ENCODE measurements at regions not wholly inside any gene's neighbourhood (a gene's known extent, or its start where the extent isn't known, plus 50 kb on each side); places are given as distances from the start of the nearest gene placed in this dataset.

GRCh38 chr2:120568975-120569268 is 166.7 kb upstream of the GLI2 start:
- Histone ChIP-seq H3K27me3 (replicated peaks in 1 of 2; ENCODE audit: control insufficient read depth in 2 of 2, insufficient read depth in 2 of 2, low read length in 1 of 2) (peaks cover 0 to 4% of the 10 kb centered on the region in 2 experiments; a peak in 2 of 4 replicates), H3K4me3 (no peak overlapping the region), H2AFZ (ENCODE audit: control insufficient read depth, low read depth, low read length) (no peak overlapping the region), H3K9ac (ENCODE audit: control insufficient read depth, insufficient read depth, low read length) (no peak overlapping the region), H3K4me2 (ENCODE audit: control insufficient read depth, insufficient read depth) (no peak overlapping the region), H3K9me3 (replicated peaks; ENCODE audit: control insufficient read depth, insufficient read depth, low read length) (no peaks in the 10 kb centered on the region), H3K36me3 (ENCODE audit: control insufficient read depth in 2 of 2, insufficient read depth in 2 of 2, low read length in 1 of 2) (no peaks in the 10 kb centered on the region), H3K4me1 (ENCODE audit: control insufficient read depth, insufficient read depth, low read length) (no peaks in the 10 kb centered on the region), H4K20me1 (ENCODE audit: control insufficient read depth, insufficient read depth) (0 out of 2 replicates have a peak, but pooled peaks cover 2% of the 10 kb centered on the region), H3K79me2 (ENCODE audit: control insufficient read depth, insufficient read depth, low read length) (no peaks in the 10 kb centered on the region), H3K27ac (ENCODE audit: control insufficient read depth, insufficient read depth) (no peak overlapping the region)
- TF ChIP-seq CBX3 (IDR thresholded peaks at IDR 0.05; ENCODE audit: borderline replicate concordance, low read depth), result no peak
- TF ChIP-seq STAT1 (conservative IDR thresholded peaks at IDR 0.05), result no peak
- TF ChIP-seq SIN3A (IDR thresholded peaks at IDR 0.05; ENCODE audit: low read depth, low read length), result no peak
- TF ChIP-seq IKZF2 (IDR thresholded peaks at IDR 0.05), result no peak
- BruUV-seq (replicated peaks), result no TSS peak
- in situ Hi-C loops (cut with MboI) (no loop called here), intact Hi-C loops (cut with micrococcal nuclease; ENCODE audit: unreplicated experiment) (no loop called here)
- FAIRE-seq, result no peak
- 4% methylated on average over 3 of the region's 3 CpGs for WGBS (ENCODE audit: insufficient coverage, insufficient replicate concordance, low lambda C conversion rate, missing lambda C conversion rate)
- ChIA-PET POLR2A (no interaction called here), RAD21 (ENCODE audit: unreplicated experiment) (no interaction called here), SMC1A (ENCODE audit: uncharacterized antibody, unreplicated experiment) (no interaction called here), CTCF (no interaction called here)
- DNase-seq (ENCODE audit: low read depth, low spot score), result no peak
- ATAC-seq, result no peak

DNA sequence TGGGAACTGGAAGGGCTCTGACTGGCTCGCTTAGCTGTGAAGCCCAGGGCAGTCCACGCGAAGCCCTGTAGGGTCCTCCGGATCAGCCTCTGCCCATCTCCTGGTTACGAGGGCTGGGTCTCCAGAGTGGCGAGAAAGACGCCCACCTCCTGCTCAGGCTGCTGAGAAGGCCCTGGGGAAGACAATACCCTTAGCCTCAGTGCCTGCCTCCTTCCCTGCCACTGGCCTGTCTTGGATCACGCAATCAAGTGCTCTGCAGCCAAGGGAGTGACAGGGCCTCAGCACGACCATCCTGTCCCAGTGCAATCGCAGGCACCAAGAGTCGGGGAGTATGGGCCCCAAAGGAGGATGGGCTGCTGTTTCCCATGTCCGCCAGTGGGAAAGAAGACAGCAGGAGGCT is 165.7 kb upstream of the GLI2 start:
- RAD21 ChIA-PET (ENCODE audit: unreplicated experiment), result no interaction called here
- in situ Hi-C loops (cut with MboI), result no loop called here
- TF ChIP-seq, protein P1, sequence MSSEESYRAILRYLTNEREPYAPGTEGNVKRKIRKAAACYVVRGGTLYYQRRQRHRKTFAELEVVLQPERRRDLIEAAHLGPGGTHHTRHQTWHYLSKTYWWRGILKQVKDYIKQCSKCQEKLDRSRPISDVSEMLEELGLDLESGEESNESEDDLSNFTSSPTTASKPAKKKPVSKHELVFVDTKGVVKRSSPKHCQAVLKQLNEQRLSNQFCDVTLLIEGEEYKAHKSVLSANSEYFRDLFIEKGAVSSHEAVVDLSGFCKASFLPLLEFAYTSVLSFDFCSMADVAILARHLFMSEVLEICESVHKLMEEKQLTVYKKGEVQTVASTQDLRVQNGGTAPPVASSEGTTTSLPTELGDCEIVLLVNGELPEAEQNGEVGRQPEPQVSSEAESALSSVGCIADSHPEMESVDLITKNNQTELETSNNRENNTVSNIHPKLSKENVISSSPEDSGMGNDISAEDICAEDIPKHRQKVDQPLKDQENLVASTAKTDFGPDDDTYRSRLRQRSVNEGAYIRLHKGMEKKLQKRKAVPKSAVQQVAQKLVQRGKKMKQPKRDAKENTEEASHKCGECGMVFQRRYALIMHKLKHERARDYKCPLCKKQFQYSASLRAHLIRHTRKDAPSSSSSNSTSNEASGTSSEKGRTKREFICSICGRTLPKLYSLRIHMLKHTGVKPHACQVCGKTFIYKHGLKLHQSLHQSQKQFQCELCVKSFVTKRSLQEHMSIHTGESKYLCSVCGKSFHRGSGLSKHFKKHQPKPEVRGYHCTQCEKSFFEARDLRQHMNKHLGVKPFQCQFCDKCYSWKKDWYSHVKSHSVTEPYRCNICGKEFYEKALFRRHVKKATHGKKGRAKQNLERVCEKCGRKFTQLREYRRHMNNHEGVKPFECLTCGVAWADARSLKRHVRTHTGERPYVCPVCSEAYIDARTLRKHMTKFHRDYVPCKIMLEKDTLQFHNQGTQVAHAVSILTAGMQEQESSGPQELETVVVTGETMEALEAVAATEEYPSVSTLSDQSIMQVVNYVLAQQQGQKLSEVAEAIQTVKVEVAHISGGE (CRISPR knock-in tag; IDR thresholded peaks at IDR 0.05), result no peak
- TF ChIP-seq MYB (IDR thresholded peaks at IDR 0.05; ENCODE audit: borderline replicate concordance, low read depth, low read length) (no peak), POU2F2 (IDR thresholded peaks at IDR 0.05; ENCODE audit: borderline replicate concordance, low read depth, low read length) (no peak), RB1 (IDR thresholded peaks at IDR 0.05; ENCODE audit: borderline replicate concordance) (no peak), EZH2 (IDR thresholded peaks at IDR 0.05; ENCODE audit: borderline replicate concordance, control insufficient read depth, low read depth, low read length) (no peak), CREB1 (IDR thresholded peaks at IDR 0.05; ENCODE audit: low read depth) (no peak), NR2F1 (conservative IDR thresholded peaks at IDR 0.05) (no peak), NFIC (IDR thresholded peaks at IDR 0.05; ENCODE audit: low read depth, low read length) (no peak), CHD2 (IDR thresholded peaks at IDR 0.05; ENCODE audit: borderline replicate concordance, low read depth, low read length) (no peak)
- TF ChIP-seq, protein P2, sequence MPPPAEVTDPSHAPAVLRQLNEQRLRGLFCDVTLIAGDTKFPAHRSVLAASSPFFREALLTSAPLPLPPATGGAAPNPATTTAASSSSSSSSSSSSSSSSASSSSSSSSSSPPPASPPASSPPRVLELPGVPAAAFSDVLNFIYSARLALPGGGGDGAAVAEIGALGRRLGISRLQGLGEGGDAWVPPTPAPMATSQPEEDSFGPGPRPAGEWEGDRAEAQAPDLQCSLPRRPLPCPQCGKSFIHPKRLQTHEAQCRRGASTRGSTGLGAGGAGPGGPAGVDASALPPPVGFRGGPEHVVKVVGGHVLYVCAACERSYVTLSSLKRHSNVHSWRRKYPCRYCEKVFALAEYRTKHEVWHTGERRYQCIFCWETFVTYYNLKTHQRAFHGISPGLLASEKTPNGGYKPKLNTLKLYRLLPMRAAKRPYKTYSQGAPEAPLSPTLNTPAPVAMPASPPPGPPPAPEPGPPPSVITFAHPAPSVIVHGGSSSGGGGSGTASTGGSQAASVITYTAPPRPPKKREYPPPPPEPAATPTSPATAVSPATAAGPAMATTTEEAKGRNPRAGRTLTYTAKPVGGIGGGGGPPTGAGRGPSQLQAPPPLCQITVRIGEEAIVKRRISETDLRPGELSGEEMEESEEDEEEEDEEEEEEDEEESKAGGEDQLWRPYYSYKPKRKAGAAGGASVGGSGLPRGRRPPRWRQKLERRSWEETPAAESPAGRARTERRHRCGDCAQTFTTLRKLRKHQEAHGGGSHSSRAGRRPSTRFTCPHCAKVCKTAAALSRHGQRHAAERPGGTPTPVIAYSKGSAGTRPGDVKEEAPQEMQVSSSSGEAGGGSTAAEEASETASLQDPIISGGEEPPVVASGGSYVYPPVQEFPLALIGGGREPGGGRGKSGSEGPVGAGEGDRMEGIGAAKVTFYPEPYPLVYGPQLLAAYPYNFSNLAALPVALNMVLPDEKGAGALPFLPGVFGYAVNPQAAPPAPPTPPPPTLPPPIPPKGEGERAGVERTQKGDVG (CRISPR knock-in tag; IDR thresholded peaks at IDR 0.05), result no peak

More for the DNA sequence above, 165.7 kb upstream of the GLI2 start:
- Histone ChIP-seq H3K27me3 (replicated peaks in 1 of 2; ENCODE audit: control insufficient read depth in 2 of 2, insufficient read depth in 2 of 2, low read length in 1 of 2) (peaks cover 0 to 6% of the 10 kb centered on the region in 2 experiments; a peak in 2 of 4 replicates), H3K9me3 (replicated peaks; ENCODE audit: control insufficient read depth, insufficient read depth, low read length) (no peaks in the 10 kb centered on the region), H3K4me1 (ENCODE audit: control insufficient read depth, insufficient read depth, low read length) (no peaks in the 10 kb centered on the region), H4K20me1 (ENCODE audit: control insufficient read depth, insufficient read depth) (0 out of 2 replicates have a peak, but pooled peaks cover 2% of the 10 kb centered on the region), H3K4me3 (no peak overlapping the region), H3K36me3 (ENCODE audit: control insufficient read depth in 2 of 2, insufficient read depth in 2 of 2, low read length in 1 of 2) (no peaks in the 10 kb centered on the region), H3K27ac (ENCODE audit: control insufficient read depth, insufficient read depth) (no peak overlapping the region), H3K79me2 (ENCODE audit: control insufficient read depth, insufficient read depth, low read length) (no peaks in the 10 kb centered on the region), H2AFZ (ENCODE audit: control insufficient read depth, low read depth, low read length) (no peak overlapping the region), H3K9ac (ENCODE audit: control insufficient read depth, insufficient read depth, low read length) (no peak overlapping the region), H3K4me2 (ENCODE audit: control insufficient read depth, insufficient read depth) (no peak overlapping the region)
- SMC1A ChIA-PET (ENCODE audit: uncharacterized antibody, unreplicated experiment), result no interaction called here
- no TSS peak for BruUV-seq (replicated peaks)
- WGBS (ENCODE audit: insufficient coverage, insufficient replicate concordance, low lambda C conversion rate, missing lambda C conversion rate), result 35% methylated on average over 12 of the region's 12 CpGs
- intact Hi-C loops (cut with micrococcal nuclease; ENCODE audit: unreplicated experiment), result no loop called here
- ATAC-seq (no peak), FAIRE-seq (no peak), DNase-seq (ENCODE audit: low read depth, low spot score) (no peak)
- POLR2A ChIA-PET, result no interaction called here
- CTCF ChIA-PET, result no interaction called here

Data from GM12878 (cell line).